ENCODE measurements at regions not wholly inside any gene's neighbourhood (a gene's known extent, or its start where the extent isn't known, plus 50 kb on each side); places are given as distances from the start of the nearest gene placed in this dataset.

GRCh38 chr14:22479776-22480464, 109.1 kb downstream of the DAD1 start:
- TF ChIP-seq, protein P1, sequence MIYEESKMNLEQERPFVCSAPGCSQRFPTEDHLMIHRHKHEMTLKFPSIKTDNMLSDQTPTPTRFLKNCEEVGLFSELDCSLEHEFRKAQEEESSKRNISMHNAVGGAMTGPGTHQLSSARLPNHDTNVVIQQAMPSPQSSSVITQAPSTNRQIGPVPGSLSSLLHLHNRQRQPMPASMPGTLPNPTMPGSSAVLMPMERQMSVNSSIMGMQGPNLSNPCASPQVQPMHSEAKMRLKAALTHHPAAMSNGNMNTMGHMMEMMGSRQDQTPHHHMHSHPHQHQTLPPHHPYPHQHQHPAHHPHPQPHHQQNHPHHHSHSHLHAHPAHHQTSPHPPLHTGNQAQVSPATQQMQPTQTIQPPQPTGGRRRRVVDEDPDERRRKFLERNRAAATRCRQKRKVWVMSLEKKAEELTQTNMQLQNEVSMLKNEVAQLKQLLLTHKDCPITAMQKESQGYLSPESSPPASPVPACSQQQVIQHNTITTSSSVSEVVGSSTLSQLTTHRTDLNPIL (CRISPR knock-in tag; IDR thresholded peaks at IDR 0.05; ENCODE audit: low read depth) = no peak
- TF ChIP-seq OSR1 (CRISPR knock-in tag; IDR thresholded peaks at IDR 0.05) (no peak), CSDC2 (CRISPR knock-in tag; IDR thresholded peaks at IDR 0.05) (no peak), GLIS3 (CRISPR knock-in tag; IDR thresholded peaks at IDR 0.05) (no peak)
- TF ChIP-seq, protein P2, sequence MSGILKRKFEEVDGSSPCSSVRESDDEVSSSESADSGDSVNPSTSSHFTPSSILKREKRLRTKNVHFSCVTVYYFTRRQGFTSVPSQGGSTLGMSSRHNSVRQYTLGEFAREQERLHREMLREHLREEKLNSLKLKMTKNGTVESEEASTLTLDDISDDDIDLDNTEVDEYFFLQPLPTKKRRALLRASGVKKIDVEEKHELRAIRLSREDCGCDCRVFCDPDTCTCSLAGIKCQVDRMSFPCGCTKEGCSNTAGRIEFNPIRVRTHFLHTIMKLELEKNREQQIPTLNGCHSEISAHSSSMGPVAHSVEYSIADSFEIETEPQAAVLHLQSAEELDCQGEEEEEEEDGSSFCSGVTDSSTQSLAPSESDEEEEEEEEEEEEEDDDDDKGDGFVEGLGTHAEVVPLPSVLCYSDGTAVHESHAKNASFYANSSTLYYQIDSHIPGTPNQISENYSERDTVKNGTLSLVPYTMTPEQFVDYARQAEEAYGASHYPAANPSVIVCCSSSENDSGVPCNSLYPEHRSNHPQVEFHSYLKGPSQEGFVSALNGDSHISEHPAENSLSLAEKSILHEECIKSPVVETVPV (CRISPR knock-in tag; IDR thresholded peaks at IDR 0.05) = no peak
